OCI-LY1 (cell line): ENCODE measurements at regions not wholly inside any gene's neighbourhood (a gene's known extent, or its start where the extent isn't known, plus 50 kb on each side); places are given as distances from the start of the nearest gene placed in this dataset.

Experiments
- EZH2 ChIP-seq: fragments of 200-600 bp; sonication (generic), shearing (Covaris generic); IDR thresholded peaks from 2 replicates; pipeline ENCODE4 v1.8.0; 2017; ENCODE audit warnings: borderline replicate concordance, mixed run types, mild to moderate bottlenecking, antibody characterized with exemption, low read length, moderate library complexity, mixed read lengths
- TF ChIP-seq, protein P1 (sequence below): fragments of 200-600 bp; sonication (generic), shearing (Covaris generic); IDR thresholded peaks from 2 replicates; pipeline ENCODE4 v1.5.1; 2017; ENCODE audit warnings: mild to moderate bottlenecking, antibody characterized with exemption, low read length, moderate library complexity, mixed read lengths

- TF ChIP-seq, protein P1, sequence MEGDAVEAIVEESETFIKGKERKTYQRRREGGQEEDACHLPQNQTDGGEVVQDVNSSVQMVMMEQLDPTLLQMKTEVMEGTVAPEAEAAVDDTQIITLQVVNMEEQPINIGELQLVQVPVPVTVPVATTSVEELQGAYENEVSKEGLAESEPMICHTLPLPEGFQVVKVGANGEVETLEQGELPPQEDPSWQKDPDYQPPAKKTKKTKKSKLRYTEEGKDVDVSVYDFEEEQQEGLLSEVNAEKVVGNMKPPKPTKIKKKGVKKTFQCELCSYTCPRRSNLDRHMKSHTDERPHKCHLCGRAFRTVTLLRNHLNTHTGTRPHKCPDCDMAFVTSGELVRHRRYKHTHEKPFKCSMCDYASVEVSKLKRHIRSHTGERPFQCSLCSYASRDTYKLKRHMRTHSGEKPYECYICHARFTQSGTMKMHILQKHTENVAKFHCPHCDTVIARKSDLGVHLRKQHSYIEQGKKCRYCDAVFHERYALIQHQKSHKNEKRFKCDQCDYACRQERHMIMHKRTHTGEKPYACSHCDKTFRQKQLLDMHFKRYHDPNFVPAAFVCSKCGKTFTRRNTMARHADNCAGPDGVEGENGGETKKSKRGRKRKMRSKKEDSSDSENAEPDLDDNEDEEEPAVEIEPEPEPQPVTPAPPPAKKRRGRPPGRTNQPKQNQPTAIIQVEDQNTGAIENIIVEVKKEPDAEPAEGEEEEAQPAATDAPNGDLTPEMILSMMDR: no peak
- no peak for TF ChIP-seq EZH2
These were observed 690.4 kb upstream of the IGFBP3 start for GRCh38 chr7:46611508-46611907.
